ENCODE measurements at regions not wholly inside any gene's neighbourhood (a gene's known extent, or its start where the extent isn't known, plus 50 kb on each side); places are given as distances from the start of the nearest gene placed in this dataset.

- Mint-ChIP-seq H3K27ac (peak overlapping the region in 1 of 10 donors; percentile 23), H3K4me3 (no peak overlapping the region), H3K9me3 (peaks cover 0 to 8% (median 2%) of the 10 kb centered on the region in 9 donors), H3K36me3 (peaks cover 0 to 2% (median 0%) of the 10 kb centered on the region in 3 donors), H3K27me3 (peaks cover 0 to 4% (median 0%) of the 10 kb centered on the region in 5 donors), H3K4me1 (no peaks in the 10 kb centered on the region)
- ATAC-seq (no peak), DNase-seq (no peak)
- POLR2A ChIA-PET, result no interaction called here
These were observed 788.7 kb upstream of the DPPA4 start for GRCh38 chr3:110126065-110126464.

- peaks cover 0 to 1% (median 0%) of the 10 kb centered on the region in 5 donors for H3K27me3 Mint-ChIP-seq
- H3K27ac Mint-ChIP-seq, result no peak overlapping the region
- peaks cover 0 to 4% (median 0%) of the 10 kb centered on the region in 3 donors for H3K36me3 Mint-ChIP-seq
- no peak overlapping the region for H3K4me3 Mint-ChIP-seq
- no peak for ATAC-seq
- no peaks in the 10 kb centered on the region for H3K4me1 Mint-ChIP-seq
- H3K9me3 Mint-ChIP-seq, result peaks cover 6 to 23% (median 10%) of the 10 kb centered on the region in 9 donors
- POLR2A ChIA-PET, result no interaction called here
- no peak for DNase-seq
These were observed 796.6 kb upstream of the DPPA4 start for GRCh38 chr3:110133971-110134370.

GRCh38 chr3:110139048-110139447 lies 801.7 kb upstream of the DPPA4 start:
- Mint-ChIP-seq H3K36me3 (peaks cover 0 to 4% (median 0%) of the 10 kb centered on the region in 3 donors), H3K4me1 (no peaks in the 10 kb centered on the region), H3K27ac (no peak overlapping the region), H3K9me3 (peaks cover 4 to 23% (median 10%) of the 10 kb centered on the region in 9 donors), H3K4me3 (no peak overlapping the region), H3K27me3 (peaks cover 0 to 1% (median 0%) of the 10 kb centered on the region in 5 donors)
- POLR2A ChIA-PET, result no interaction called here
- ATAC-seq (no peak), DNase-seq (no peak)

GRCh38 chr3:110139821-110140220 lies 802.5 kb upstream of the DPPA4 start:
- H3K4me3 Mint-ChIP-seq, result no peak overlapping the region
- peaks cover 2 to 23% (median 10%) of the 10 kb centered on the region in 9 donors for H3K9me3 Mint-ChIP-seq
- H3K27me3 Mint-ChIP-seq, result no peaks in the 10 kb centered on the region
- no peak overlapping the region for H3K27ac Mint-ChIP-seq
- H3K4me1 Mint-ChIP-seq, result no peaks in the 10 kb centered on the region
- no peak for ATAC-seq
- POLR2A ChIA-PET, result no interaction called here
- no peak for DNase-seq
- peaks cover 0 to 4% (median 0%) of the 10 kb centered on the region in 3 donors for H3K36me3 Mint-ChIP-seq

- DNase-seq (no peak), ATAC-seq (no peak)
- H3K27ac Mint-ChIP-seq, result no peak overlapping the region
- no peak overlapping the region for H3K4me3 Mint-ChIP-seq
- H3K27me3 Mint-ChIP-seq, result peaks cover 0 to 7% (median 0%) of the 10 kb centered on the region in 5 donors
- H3K4me1 Mint-ChIP-seq, result no peaks in the 10 kb centered on the region
- no peaks in the 10 kb centered on the region for H3K36me3 Mint-ChIP-seq
- POLR2A ChIA-PET, result no interaction called here
- peaks cover 0 to 3% (median 0%) of the 10 kb centered on the region in 9 donors for H3K9me3 Mint-ChIP-seq
These were observed 812.4 kb upstream of the DPPA4 start for GRCh38 chr3:110149763-110150162.

GRCh38 chr3:110157221-110157620 lies 819.9 kb upstream of the DPPA4 start:
- peaks cover 0 to 7% (median 0%) of the 10 kb centered on the region in 5 donors for H3K27me3 Mint-ChIP-seq
- ATAC-seq (no peak), DNase-seq (no peak)
- POLR2A ChIA-PET, result no interaction called here
- H3K4me1 Mint-ChIP-seq, result no peaks in the 10 kb centered on the region
- no peaks in the 10 kb centered on the region for H3K9me3 Mint-ChIP-seq
- no peak overlapping the region for H3K27ac Mint-ChIP-seq
- no peak overlapping the region for H3K4me3 Mint-ChIP-seq
- H3K36me3 Mint-ChIP-seq, result no peaks in the 10 kb centered on the region

- Mint-ChIP-seq H3K27ac (no peak overlapping the region), H3K36me3 (no peaks in the 10 kb centered on the region), H3K9me3 (no peaks in the 10 kb centered on the region), H3K4me1 (peaks cover 0 to 2% (median 0%) of the 10 kb centered on the region in 4 donors), H3K4me3 (no peak overlapping the region), H3K27me3 (no peaks in the 10 kb centered on the region)
- POLR2A ChIA-PET, result no interaction called here
- ATAC-seq (no peak), DNase-seq (no peak)
These were observed 827.5 kb upstream of the DPPA4 start for GRCh38 chr3:110164632-110165369.

- DNase-seq (no peak), ATAC-seq (no peak)
- no peaks in the 10 kb centered on the region for H3K27me3 Mint-ChIP-seq
- H3K36me3 Mint-ChIP-seq, result no peaks in the 10 kb centered on the region
- POLR2A ChIA-PET, result interaction anchor here (0.7 kb wide), 1 partner anchor 80 kb away, joined by 5 read pairs; no protein-coding TSS in a partner anchor
- peaks cover 0 to 2% (median 0%) of the 10 kb centered on the region in 4 donors for H3K4me1 Mint-ChIP-seq
- H3K27ac Mint-ChIP-seq, result no peak overlapping the region
- no peaks in the 10 kb centered on the region for H3K9me3 Mint-ChIP-seq
- H3K4me3 Mint-ChIP-seq, result peak overlapping the region in 1 of 10 donors; percentile 13
These were observed 828.0 kb upstream of the DPPA4 start for GRCh38 chr3:110165370-110165743.

GRCh38 chr3:110165753-110166152 lies 828.4 kb upstream of the DPPA4 start:
- DNase-seq (no peak), ATAC-seq (no peak)
- no peaks in the 10 kb centered on the region for H3K27me3 Mint-ChIP-seq
- H3K4me3 Mint-ChIP-seq, result peak overlapping the region in 1 of 10 donors; percentile 13
- peaks cover 0 to 2% (median 0%) of the 10 kb centered on the region in 4 donors for H3K4me1 Mint-ChIP-seq
- H3K36me3 Mint-ChIP-seq, result no peaks in the 10 kb centered on the region
- H3K27ac Mint-ChIP-seq, result no peak overlapping the region
- H3K9me3 Mint-ChIP-seq, result no peaks in the 10 kb centered on the region
- POLR2A ChIA-PET, result interaction anchor here (0.7 kb wide), 1 partner anchor 80 kb away, joined by 5 read pairs; no protein-coding TSS in a partner anchor

GRCh38 chr3:110166791-110167190 lies 829.4 kb upstream of the DPPA4 start:
- Mint-ChIP-seq H3K27ac (no peak overlapping the region), H3K9me3 (no peaks in the 10 kb centered on the region), H3K27me3 (no peaks in the 10 kb centered on the region), H3K4me1 (peaks cover 0 to 2% (median 0%) of the 10 kb centered on the region in 4 donors), H3K36me3 (no peaks in the 10 kb centered on the region), H3K4me3 (no peak overlapping the region)
- DNase-seq (no peak), ATAC-seq (no peak)
- POLR2A ChIA-PET, result no interaction called here

- POLR2A ChIA-PET, result no interaction called here
- no peak overlapping the region for H3K27ac Mint-ChIP-seq
- H3K9me3 Mint-ChIP-seq, result no peaks in the 10 kb centered on the region
- no peak overlapping the region for H3K4me3 Mint-ChIP-seq
- ATAC-seq, result no peak
- DNase-seq, result no peak
- no peaks in the 10 kb centered on the region for H3K36me3 Mint-ChIP-seq
- peaks cover 0 to 3% (median 0%) of the 10 kb centered on the region in 5 donors for H3K27me3 Mint-ChIP-seq
- no peaks in the 10 kb centered on the region for H3K4me1 Mint-ChIP-seq
These were observed 837.6 kb upstream of the DPPA4 start for GRCh38 chr3:110174908-110175307.

GRCh38 chr3:110178965-110179364 lies 841.6 kb upstream of the DPPA4 start:
- POLR2A ChIA-PET, result no interaction called here
- Mint-ChIP-seq H3K4me3 (no peak overlapping the region), H3K27ac (no peak overlapping the region), H3K36me3 (no peaks in the 10 kb centered on the region), H3K4me1 (no peaks in the 10 kb centered on the region), H3K9me3 (peaks cover 0 to 2% (median 0%) of the 10 kb centered on the region in 9 donors), H3K27me3 (no peaks in the 10 kb centered on the region)
- ATAC-seq (no peak), DNase-seq (no peak)

- H3K4me1 Mint-ChIP-seq, result no peaks in the 10 kb centered on the region
- ATAC-seq (no peak), DNase-seq (no peak)
- H3K4me3 Mint-ChIP-seq, result no peak overlapping the region
- peak overlapping the region in 1 of 10 donors; percentile 7 for H3K27ac Mint-ChIP-seq
- no peaks in the 10 kb centered on the region for H3K36me3 Mint-ChIP-seq
- POLR2A ChIA-PET, result no interaction called here
- peaks cover 0 to 2% (median 0%) of the 10 kb centered on the region in 9 donors for H3K9me3 Mint-ChIP-seq
- H3K27me3 Mint-ChIP-seq, result no peaks in the 10 kb centered on the region
These were observed 843.4 kb upstream of the DPPA4 start for GRCh38 chr3:110180733-110181132.

- H3K36me3 Mint-ChIP-seq, result no peaks in the 10 kb centered on the region
- H3K27ac Mint-ChIP-seq, result no peak overlapping the region
- H3K4me3 Mint-ChIP-seq, result no peak overlapping the region
- DNase-seq, result no peak
- no peak for ATAC-seq
- H3K27me3 Mint-ChIP-seq, result no peaks in the 10 kb centered on the region
- no peaks in the 10 kb centered on the region for H3K4me1 Mint-ChIP-seq
- H3K9me3 Mint-ChIP-seq, result peaks cover 0 to 2% (median 0%) of the 10 kb centered on the region in 9 donors
- POLR2A ChIA-PET, result no interaction called here
These were observed 843.9 kb upstream of the DPPA4 start for GRCh38 chr3:110181226-110181625.
